Neural cell (in vitro differentiated cells): ENCODE measurements at regions not wholly inside any gene's neighbourhood (a gene's known extent, or its start where the extent isn't known, plus 50 kb on each side); places are given as distances from the start of the nearest gene placed in this dataset.

Source experiments
- H2AFZ ChIP-seq: fragments of 200-600, 300-800 bp; sonication (generic), shearing (Covaris generic); 2 replicates; pipeline ENCODE4 v1.6.0; 2014; ENCODE audit warnings: low read depth, mild to moderate bottlenecking, antibody characterized with exemption, low read length, moderate library complexity
- H3F3A ChIP-seq: fragments of 200-600 bp; shearing (Covaris generic); 2 replicates; pipeline ENCODE4 v1.6.1; 2016; ENCODE audit warnings: mild to moderate bottlenecking, moderate library complexity, mixed read lengths, antibody characterized with exemption, low read length; ENCODE audit not compliant: insufficient read depth, poor library complexity, severe bottlenecking
- H3K27ac ChIP-seq: fragments of 200-600, 300-800 bp; sonication (generic), shearing (Covaris generic); 2 replicates; pipeline ENCODE4 v1.5.1; 2014; ENCODE audit warnings: mild to moderate bottlenecking, low read length, moderate library complexity
- H3K27me3 ChIP-seq: fragments of 300-800, 200-600 bp; sonication (generic), shearing (Covaris generic); 2 replicates; pipeline ENCODE4 v1.6.0; 2014; ENCODE audit warnings: mild to moderate bottlenecking, low read depth, low read length, moderate library complexity; ENCODE audit not compliant: insufficient read depth
- H3K36me3 ChIP-seq: fragments of 300-800, 200-600 bp; sonication (generic), shearing (Covaris generic); 2 replicates; pipeline ENCODE4 v1.5.1; 2014; ENCODE audit warnings: mild to moderate bottlenecking, antibody characterized with exemption, low read length, moderate library complexity; ENCODE audit not compliant: insufficient read depth
- H3K4me2 ChIP-seq: fragments of 300-800, 200-600 bp; sonication (generic), shearing (Covaris generic); 2 replicates; pipeline ENCODE4 v1.6.0; 2014; ENCODE audit warnings: mild to moderate bottlenecking, low read length
- H3K4me3 ChIP-seq: fragments of 300-800, 200-600 bp; sonication (generic), shearing (Covaris generic); 2 replicates; pipeline ENCODE4 v1.5.1; 2014; ENCODE audit warnings: mild to moderate bottlenecking, low read length, moderate library complexity
- H3K79me2 ChIP-seq: fragments of 200-600 bp; shearing (Covaris generic); replicated peaks from 2 replicates; pipeline ENCODE4 v1.6.0; 2014; ENCODE audit warnings: mild to moderate bottlenecking, low read length, moderate library complexity; ENCODE audit not compliant: insufficient read depth
- H3K9ac ChIP-seq: fragments of 300-800, 200-600 bp; sonication (generic), shearing (Covaris generic); 2 replicates; pipeline ENCODE4 v1.6.1; 2016; ENCODE audit warnings: mild to moderate bottlenecking, low read length, mixed read lengths
- H3K9me2 ChIP-seq: fragments of 200-600 bp; shearing (Covaris generic); 2 replicates; pipeline ENCODE4 v1.6.1; 2016; ENCODE audit warnings: mild to moderate bottlenecking, low read length, mixed read lengths; ENCODE audit not compliant: insufficient read depth
- H3K9me3 ChIP-seq: fragments of 200-600, 300-800 bp; sonication (generic), shearing (Covaris generic); 2 replicates; pipeline ENCODE4 v1.6.1; 2016; ENCODE audit warnings: mild to moderate bottlenecking, mixed run types, low read length, moderate library complexity, mixed read lengths
- H4K20me1 ChIP-seq: fragments of 200-600 bp; shearing (Covaris generic); 2 replicates; pipeline ENCODE4 v1.6.1; 2016; ENCODE audit warnings: mild to moderate bottlenecking, mixed run types; ENCODE audit not compliant: insufficient read depth
- EP300 ChIP-seq: fragments of 450-650 bp; conservative IDR thresholded peaks from 2 replicates; pipeline ENCODE4 v1.6.1; 2014; ENCODE audit warnings: antibody characterized with exemption, mild to moderate bottlenecking, moderate library complexity; ENCODE audit not compliant: poor library complexity, severe bottlenecking
- EZH2 ChIP-seq: fragments of 200-600, 300-800 bp; shearing (Covaris generic), sonication (generic); IDR thresholded peaks from 2 replicates; pipeline ENCODE4 v1.6.1; 2014; ENCODE audit warnings: antibody characterized with exemption, low read length, borderline replicate concordance, mild to moderate bottlenecking; ENCODE audit not compliant: insufficient read depth, poor library complexity, severe bottlenecking
- MXI1 ChIP-seq: fragments of 450-650 bp; conservative IDR thresholded peaks from 2 replicates; pipeline ENCODE4 v1.6.1; 2014; ENCODE audit warnings: antibody characterized with exemption, mild to moderate bottlenecking; ENCODE audit not compliant: poor library complexity, severe bottlenecking
- POLR2AphosphoS5 ChIP-seq: IDR thresholded peaks from 2 replicates; pipeline ENCODE4 v1.6.1; 2012
- RAD21 ChIP-seq: fragments of 450-650 bp; conservative IDR thresholded peaks from 2 replicates; pipeline ENCODE4 v1.6.1; 2014; ENCODE audit warnings: antibody characterized with exemption, mild to moderate bottlenecking, moderate library complexity
- SMC3 ChIP-seq: fragments of 450-650 bp; conservative IDR thresholded peaks from 2 replicates; pipeline ENCODE4 v1.6.1; 2014; ENCODE audit warnings: antibody characterized with exemption, mild to moderate bottlenecking, moderate library complexity; ENCODE audit not compliant: poor library complexity
- TAF1 ChIP-seq: IDR thresholded peaks from 2 replicates; pipeline ENCODE4 v1.6.1; 2012; ENCODE audit warnings: low read depth
- TF ChIP-seq, protein P1 (sequence below): fragments of 450-650 bp; IDR thresholded peaks from 2 replicates; pipeline ENCODE4 v1.5.1; 2014; ENCODE audit warnings: antibody characterized with exemption, mild to moderate bottlenecking, moderate library complexity; ENCODE audit not compliant: poor library complexity, severe bottlenecking
- TF ChIP-seq, protein P2 (sequence below): IDR thresholded peaks from 2 replicates; pipeline ENCODE4 v1.6.1; 2012; ENCODE audit warnings: borderline replicate concordance

DNA sequence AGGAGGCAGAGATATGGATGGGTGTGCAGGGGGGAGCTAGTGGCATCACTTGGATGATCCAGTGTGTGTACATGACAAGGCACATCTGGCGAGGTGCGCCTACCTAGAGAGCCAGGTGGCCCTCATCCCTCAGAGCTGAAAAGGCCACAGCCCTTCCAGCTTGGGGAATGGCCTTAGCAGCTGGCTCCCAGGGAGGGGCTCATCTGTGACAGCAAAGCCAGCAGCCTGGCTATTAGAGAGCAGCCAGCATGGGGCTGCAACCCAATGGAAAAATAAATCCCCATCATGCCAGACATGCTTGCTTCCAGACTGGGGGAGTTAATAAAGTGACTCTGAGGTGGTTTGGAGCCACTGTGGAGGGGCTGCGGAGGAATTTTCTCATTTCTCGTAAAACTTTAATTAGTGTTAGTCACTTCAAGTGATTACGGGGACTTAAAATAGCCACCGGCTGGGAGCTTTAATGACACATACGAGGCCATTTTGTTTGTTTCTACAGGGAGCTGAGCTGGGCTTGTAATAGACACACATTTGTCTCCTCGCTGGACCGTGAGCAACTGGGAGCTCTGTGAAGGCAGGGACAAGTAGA is 111.2 kb upstream of the ALX4 start:
- H3K27me3 ChIP-seq: no peaks in the 10 kb centered on the region
- H3K9me3 ChIP-seq: no peaks in the 10 kb centered on the region
- no peaks in the 10 kb centered on the region for H3K9me2 ChIP-seq
- TF ChIP-seq MXI1: no peak
- no peaks in the 10 kb centered on the region for H3F3A ChIP-seq
- H4K20me1 ChIP-seq: no peaks in the 10 kb centered on the region
- H3K4me2 ChIP-seq: no peak overlapping the region
- no peaks in the 10 kb centered on the region for H3K36me3 ChIP-seq
- no peak overlapping the region for H2AFZ ChIP-seq
- H3K9ac ChIP-seq: no peak overlapping the region
- no peak overlapping the region for H3K27ac ChIP-seq
- H3K4me3 ChIP-seq: no peak overlapping the region
- H3K79me2 ChIP-seq: no peaks in the 10 kb centered on the region

DNA sequence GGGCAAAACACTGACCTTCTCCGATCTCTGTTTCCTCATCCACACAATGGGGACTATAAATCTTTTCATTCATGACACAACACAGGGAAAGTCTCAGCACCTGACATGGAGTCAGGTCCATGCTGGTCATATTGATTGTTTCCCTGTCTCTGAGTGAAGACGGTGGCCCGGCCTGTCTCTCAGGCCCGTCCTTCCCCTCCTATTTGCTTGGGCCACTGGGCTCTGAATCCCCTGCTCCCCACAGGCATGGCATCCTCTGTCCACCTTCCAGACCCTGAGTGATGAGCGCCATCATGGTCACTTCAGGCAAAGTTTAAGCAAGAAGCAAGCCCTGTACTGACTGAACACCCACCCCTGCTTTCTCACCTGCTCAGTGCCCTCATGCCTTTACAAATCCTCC is 113.3 kb upstream of the ALX4 start:
- Histone ChIP-seq H4K20me1 (no peaks in the 10 kb centered on the region), H3K27ac (no peak overlapping the region), H3K27me3 (no peaks in the 10 kb centered on the region), H3K9ac (no peak overlapping the region), H2AFZ (no peak overlapping the region), H3F3A (no peaks in the 10 kb centered on the region), H3K4me3 (no peak overlapping the region), H3K4me2 (no peak overlapping the region), H3K9me2 (no peaks in the 10 kb centered on the region), H3K36me3 (no peaks in the 10 kb centered on the region), H3K9me3 (no peaks in the 10 kb centered on the region), H3K79me2 (no peaks in the 10 kb centered on the region)
- no peak for TF ChIP-seq POLR2AphosphoS5
- TF ChIP-seq SMC3: no peak
- TF ChIP-seq RAD21: no peak
- TF ChIP-seq MXI1: no peak
- TF ChIP-seq, protein P1, sequence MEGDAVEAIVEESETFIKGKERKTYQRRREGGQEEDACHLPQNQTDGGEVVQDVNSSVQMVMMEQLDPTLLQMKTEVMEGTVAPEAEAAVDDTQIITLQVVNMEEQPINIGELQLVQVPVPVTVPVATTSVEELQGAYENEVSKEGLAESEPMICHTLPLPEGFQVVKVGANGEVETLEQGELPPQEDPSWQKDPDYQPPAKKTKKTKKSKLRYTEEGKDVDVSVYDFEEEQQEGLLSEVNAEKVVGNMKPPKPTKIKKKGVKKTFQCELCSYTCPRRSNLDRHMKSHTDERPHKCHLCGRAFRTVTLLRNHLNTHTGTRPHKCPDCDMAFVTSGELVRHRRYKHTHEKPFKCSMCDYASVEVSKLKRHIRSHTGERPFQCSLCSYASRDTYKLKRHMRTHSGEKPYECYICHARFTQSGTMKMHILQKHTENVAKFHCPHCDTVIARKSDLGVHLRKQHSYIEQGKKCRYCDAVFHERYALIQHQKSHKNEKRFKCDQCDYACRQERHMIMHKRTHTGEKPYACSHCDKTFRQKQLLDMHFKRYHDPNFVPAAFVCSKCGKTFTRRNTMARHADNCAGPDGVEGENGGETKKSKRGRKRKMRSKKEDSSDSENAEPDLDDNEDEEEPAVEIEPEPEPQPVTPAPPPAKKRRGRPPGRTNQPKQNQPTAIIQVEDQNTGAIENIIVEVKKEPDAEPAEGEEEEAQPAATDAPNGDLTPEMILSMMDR: no peak
- TF ChIP-seq EZH2: no peak
- TF ChIP-seq, protein P2, sequence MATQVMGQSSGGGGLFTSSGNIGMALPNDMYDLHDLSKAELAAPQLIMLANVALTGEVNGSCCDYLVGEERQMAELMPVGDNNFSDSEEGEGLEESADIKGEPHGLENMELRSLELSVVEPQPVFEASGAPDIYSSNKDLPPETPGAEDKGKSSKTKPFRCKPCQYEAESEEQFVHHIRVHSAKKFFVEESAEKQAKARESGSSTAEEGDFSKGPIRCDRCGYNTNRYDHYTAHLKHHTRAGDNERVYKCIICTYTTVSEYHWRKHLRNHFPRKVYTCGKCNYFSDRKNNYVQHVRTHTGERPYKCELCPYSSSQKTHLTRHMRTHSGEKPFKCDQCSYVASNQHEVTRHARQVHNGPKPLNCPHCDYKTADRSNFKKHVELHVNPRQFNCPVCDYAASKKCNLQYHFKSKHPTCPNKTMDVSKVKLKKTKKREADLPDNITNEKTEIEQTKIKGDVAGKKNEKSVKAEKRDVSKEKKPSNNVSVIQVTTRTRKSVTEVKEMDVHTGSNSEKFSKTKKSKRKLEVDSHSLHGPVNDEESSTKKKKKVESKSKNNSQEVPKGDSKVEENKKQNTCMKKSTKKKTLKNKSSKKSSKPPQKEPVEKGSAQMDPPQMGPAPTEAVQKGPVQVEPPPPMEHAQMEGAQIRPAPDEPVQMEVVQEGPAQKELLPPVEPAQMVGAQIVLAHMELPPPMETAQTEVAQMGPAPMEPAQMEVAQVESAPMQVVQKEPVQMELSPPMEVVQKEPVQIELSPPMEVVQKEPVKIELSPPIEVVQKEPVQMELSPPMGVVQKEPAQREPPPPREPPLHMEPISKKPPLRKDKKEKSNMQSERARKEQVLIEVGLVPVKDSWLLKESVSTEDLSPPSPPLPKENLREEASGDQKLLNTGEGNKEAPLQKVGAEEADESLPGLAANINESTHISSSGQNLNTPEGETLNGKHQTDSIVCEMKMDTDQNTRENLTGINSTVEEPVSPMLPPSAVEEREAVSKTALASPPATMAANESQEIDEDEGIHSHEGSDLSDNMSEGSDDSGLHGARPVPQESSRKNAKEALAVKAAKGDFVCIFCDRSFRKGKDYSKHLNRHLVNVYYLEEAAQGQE: no peak
- no peak for TF ChIP-seq EP300
- TF ChIP-seq TAF1: no peak

DNA sequence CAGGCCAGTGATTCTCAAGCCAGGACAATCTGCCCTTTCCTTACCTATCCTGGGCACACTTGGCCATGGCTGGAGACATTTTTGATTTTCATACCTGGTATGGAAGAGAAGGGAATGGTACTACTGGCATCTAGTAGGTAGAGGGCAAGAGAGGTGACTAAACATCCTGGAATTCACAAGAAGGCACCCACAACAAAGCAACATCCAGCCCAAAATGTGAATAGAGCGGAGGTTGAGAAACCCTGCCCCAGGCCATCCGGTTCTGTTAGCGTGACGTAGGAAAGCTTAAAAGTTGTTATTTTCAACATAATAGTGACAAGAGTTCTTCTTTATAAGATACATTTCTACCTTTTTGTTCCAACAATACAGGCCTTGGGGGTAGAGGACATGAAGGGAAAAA is 114.9 kb upstream of the ALX4 start:
- Histone ChIP-seq H3K4me2 (no peak overlapping the region), H3K79me2 (no peaks in the 10 kb centered on the region), H3K9me3 (no peaks in the 10 kb centered on the region), H2AFZ (no peak overlapping the region), H3K4me3 (no peak overlapping the region), H3F3A (no peaks in the 10 kb centered on the region), H4K20me1 (no peaks in the 10 kb centered on the region), H3K36me3 (no peaks in the 10 kb centered on the region), H3K9me2 (no peaks in the 10 kb centered on the region), H3K9ac (no peak overlapping the region), H3K27ac (no peak overlapping the region), H3K27me3 (no peaks in the 10 kb centered on the region)
- TF ChIP-seq, protein P1: no peak
- TF ChIP-seq SMC3 (no peak), MXI1 (no peak), EP300 (no peak), RAD21 (no peak), POLR2AphosphoS5 (no peak), TAF1 (no peak), EZH2 (no peak)
- TF ChIP-seq, protein P2: no peak
